K562 (cell line): ENCODE measurements at regions not wholly inside any gene's neighbourhood (a gene's known extent, or its start where the extent isn't known, plus 50 kb on each side); places are given as distances from the start of the nearest gene placed in this dataset.

Source experiments
- ATAC-seq: fragments of 200-7000 bp; cut with Tn5 transposase; 3 replicates; pipeline ENCODE4 v1.9.1; 2020; ENCODE audit warnings: moderate library complexity
- BruUV-seq: library from RNA; stranded (reverse); fragments of 400-500 nt; replicated peaks from 2 replicates; lab custom pipeline; 2021; lab: Mats Ljungman, UMichigan
- CTCF ChIA-PET: fragments of 300-600 bp; formaldehyde crosslinking; extraction: SDS; loops from one replicate; lab custom pipeline; 2021; ENCODE audit warnings: low intra/inter-chr PET ratio; lab: Yijun Ruan, JAX
- POLR2A ChIA-PET: fragments of 300-600, 350-650 bp; sonication (Branson Sonifier 250); formaldehyde crosslinking; extraction: SDS; loops from one replicate; lab custom pipeline; 2021; ENCODE audit warnings: antibody characterized with exemption, inconsistent platforms; lab: Yijun Ruan, JAX
- DNase-seq, 4 experiments: peaks; one replicate each; pipeline versions ENCODE4 v3.0.0 to v3.0.0-alpha.2; 2011 to 2018; ENCODE audit warnings: low spot score in 3 of 4, mixed read lengths in 3 of 4; ENCODE audit errors: extremely low read depth in 1 of 4
- FAIRE-seq: peaks from 2 replicates; lab custom pipeline; 2011; peaks lifted over from hg19 to GRCh38; lab: Jason Lieb, UNC
- H2AFZ ChIP-seq: 2 replicates; pipeline ENCODE4 v1.6.0; 2011; ENCODE audit warnings: low read depth, low read length, control low read depth, inconsistent platforms
- H3K27ac ChIP-seq: fragments of 200-600 bp; 3 replicates; pipeline ENCODE4 v1.8.0; 2011; ENCODE audit warnings: low read depth, mild to moderate bottlenecking, control low read depth, inconsistent platforms, low read length, moderate library complexity, mixed read lengths; ENCODE audit errors: extremely low read depth
- H3K27me3 ChIP-seq, 2 experiments: fragments of 300-600 bp in 1 of 2; 2 replicates in 1 of 2; 3 replicates in 1 of 2; pipeline versions ENCODE4 v1.6.0 to v1.8.0; 2011; ENCODE audit warnings: inconsistent platforms in 2 of 2, low read length in 2 of 2, mild to moderate bottlenecking in 1 of 2, mixed read lengths in 1 of 2, moderate library complexity in 1 of 2; ENCODE audit not compliant: control insufficient read depth in 2 of 2, insufficient read depth in 2 of 2
- H3K36me3 ChIP-seq: fragments of 300-600 bp; 3 replicates; pipeline ENCODE4 v1.8.0; 2011; ENCODE audit warnings: mild to moderate bottlenecking, low read length, inconsistent platforms; ENCODE audit not compliant: control insufficient read depth, insufficient read depth
- H3K4me1 ChIP-seq, 2 experiments: fragments of 200-600 bp in 1 of 2; replicated peaks in 1 of 2; 2 replicates in 1 of 2; 3 replicates in 1 of 2; pipeline versions ENCODE4 v1.5.1 to v1.8.0; 2011; ENCODE audit warnings: inconsistent platforms in 2 of 2, low read length in 2 of 2, mild to moderate bottlenecking in 1 of 2, mixed read lengths in 1 of 2, moderate library complexity in 1 of 2; ENCODE audit not compliant: control insufficient read depth in 2 of 2, insufficient read depth in 2 of 2
- H3K4me2 ChIP-seq: 2 replicates; pipeline ENCODE4 v1.6.1; 2011; ENCODE audit warnings: low read length, control low read depth, inconsistent platforms, mixed read lengths; ENCODE audit not compliant: insufficient read depth
- H3K4me3 ChIP-seq: fragments of 200-600 bp; sonication (generic), shearing (Covaris generic); 2 replicates; pipeline ENCODE4 v1.5.1; 2016; ENCODE audit warnings: control low read depth, inconsistent platforms
- H3K79me2 ChIP-seq: fragments of 200-600 bp; 3 replicates; pipeline ENCODE4 v1.8.0; 2011; ENCODE audit warnings: low read length, inconsistent platforms; ENCODE audit not compliant: control insufficient read depth, insufficient read depth
- H3K9ac ChIP-seq, 2 experiments: 2 replicates each; pipeline versions ENCODE4 v1.6.0 to v1.6.1; 2011; ENCODE audit warnings: low read depth in 2 of 2, low read length in 2 of 2, control low read depth in 1 of 2, inconsistent platforms in 1 of 2, mild to moderate bottlenecking in 1 of 2, mixed read lengths in 1 of 2; ENCODE audit not compliant: insufficient read depth in 1 of 2
- H3K9me1 ChIP-seq: one replicate; pipeline ENCODE4 v1.6.0; 2011; ENCODE audit warnings: inconsistent platforms, mild to moderate bottlenecking, low read length, moderate library complexity; ENCODE audit not compliant: control insufficient read depth, insufficient read depth
- H3K9me3 ChIP-seq: replicated peaks from 2 replicates; pipeline ENCODE4 v1.5.1; 2011; ENCODE audit warnings: low read depth, low read length, inconsistent platforms; ENCODE audit not compliant: control insufficient read depth, insufficient read depth
- H4K20me1 ChIP-seq: replicated peaks from 2 replicates; pipeline ENCODE4 v1.6.1; 2011; ENCODE audit warnings: low read length, inconsistent platforms, mixed read lengths; ENCODE audit not compliant: control insufficient read depth, insufficient read depth
- BRF1 ChIP-seq: IDR thresholded peaks from 3 replicates; pipeline ENCODE4 v1.6.1; 2011; ENCODE audit warnings: borderline replicate concordance, mild to moderate bottlenecking; ENCODE audit not compliant: insufficient read length; ENCODE audit errors: extremely low read depth
- E2F1 ChIP-seq: sonication (generic); formaldehyde crosslinking; IDR thresholded peaks from 2 replicates; pipeline ENCODE4 v1.8.1; 2023; ENCODE audit warnings: mild to moderate bottlenecking, missing genetic modification reagents, moderate library complexity
- JUND ChIP-seq, 2 experiments: IDR thresholded peaks; 2 replicates in 1 of 2; 3 replicates in 1 of 2; pipeline ENCODE4 v1.6.1; 2011; ENCODE audit warnings: borderline replicate concordance in 2 of 2, low read depth in 2 of 2, low read length in 2 of 2, improper control_type of control experiment in 1 of 2, missing biosample characterization in 1 of 2, missing genetic modification characterization in 1 of 2, missing genetic modification reagents in 1 of 2
- KLF16 ChIP-seq: IDR thresholded peaks from 2 replicates; pipeline ENCODE4 v1.6.1; 2016; ENCODE audit warnings: antibody characterized with exemption
- ZNF184 ChIP-seq: sonication (generic); formaldehyde crosslinking; IDR thresholded peaks from 2 replicates; pipeline ENCODE4 v1.5.0; 2020; ENCODE audit warnings: missing genetic modification reagents
- ZNF311 ChIP-seq: fragments of 250-450 bp; sonication (Bioruptor Pico); IDR thresholded peaks from 2 replicates; pipeline ENCODE4 v1.4.0; 2020; ENCODE audit warnings: mild to moderate bottlenecking, moderate library complexity
- WGBS: fragments of 100-300 bp; shearing (Covaris generic); methylation state at CpG from one replicate; pipeline ENCODE4 v1.1.6; 2016; ENCODE audit warnings: low coverage, mixed read lengths; ENCODE audit not compliant: insufficient coverage; ENCODE audit errors: missing lambda C conversion rate; 5-methylcytosine and 5-hydroxymethylcytosine counted together
- in situ Hi-C: fragments of 300-500 bp; cut with MboI; formaldehyde crosslinking; loops from 4 replicates; pipeline ENCODE4 v1.15.0; 2018; ENCODE audit warnings: inconsistent platforms, mixed read lengths
- intact Hi-C: fragments of 100-400 bp; cut with micrococcal nuclease; formaldehyde crosslinking; loops from 2 replicates; pipeline ENCODE4 v1.14.2; 2022

- Histone ChIP-seq H3K36me3 (no peaks in the 10 kb centered on the region), H3K79me2 (no peaks in the 10 kb centered on the region), H3K4me2 (no peak overlapping the region), H3K27ac (no peak overlapping the region), H3K27me3 (peaks cover 0 to 9% of the 10 kb centered on the region in 2 experiments; a peak in 1 of 5 replicates), H3K9ac (no peak overlapping the region), H3K9me3 (no peaks in the 10 kb centered on the region), H4K20me1 (no peaks in the 10 kb centered on the region), H3K4me1 (no peaks in the 10 kb centered on the region), H3K4me3 (no peak overlapping the region), H3K9me1 (no peaks in the 10 kb centered on the region), H2AFZ (no peak overlapping the region)
- ChIA-PET POLR2A (no interaction called here), CTCF (no interaction called here)
- FAIRE-seq (no peak), DNase-seq (no peak), ATAC-seq (no peak)
- 0% methylated on average over 3 of the region's 3 CpGs for WGBS
- intact Hi-C loops (loop anchor here (10.0 kb wide), 1 partner anchor 616 kb away; no protein-coding TSS in a partner anchor), in situ Hi-C loops (no loop called here)
- BruUV-seq: no TSS peak
- TF ChIP-seq JUND (IDR thresholded peaks at IDR 0.05; ENCODE audit: borderline replicate concordance, low read depth, low read length): no peak
- no peak for TF ChIP-seq JUND (tag; IDR thresholded peaks at IDR 0.05; ENCODE audit: borderline replicate concordance, low read depth, low read length)
- no peak for TF ChIP-seq E2F1 (CRISPR knock-in tag)
- TF ChIP-seq BRF1: no peak
- TF ChIP-seq KLF16: no peak
- TF ChIP-seq ZNF184 (CRISPR knock-in tag): no peak
- no peak for TF ChIP-seq ZNF311 (CRISPR knock-in tag)
Measured at GRCh38 chr17:13920413-13920812, 148.9 kb upstream of the COX10 start.
